ENCODE measurements at regions not wholly inside any gene's neighbourhood (a gene's known extent, or its start where the extent isn't known, plus 50 kb on each side); places are given as distances from the start of the nearest gene placed in this dataset.

DNA sequence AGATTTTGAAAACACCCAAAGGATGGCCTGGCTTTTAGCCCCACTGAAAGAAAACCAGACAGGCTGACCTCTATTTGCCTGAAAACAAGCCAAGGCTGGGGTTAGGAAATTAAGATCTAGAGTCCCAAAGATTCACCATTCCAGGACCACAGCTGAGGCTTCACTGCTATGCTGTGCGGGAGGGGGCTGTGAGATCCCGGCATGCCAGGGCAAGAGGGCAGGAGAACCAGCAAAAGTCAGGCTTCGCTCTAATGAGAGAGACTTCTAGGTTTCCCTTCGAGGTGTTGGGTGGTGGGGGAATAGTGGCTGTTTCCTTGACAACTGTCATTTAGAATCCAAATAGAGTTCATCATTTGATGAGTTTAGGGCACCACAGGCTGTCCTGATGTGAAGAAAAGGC is 152.9 kb upstream of the NFIB start:
- no peak for DNase-seq (ENCODE audit: low spot score)
- intact Hi-C loops (cut with micrococcal nuclease; ENCODE audit: unreplicated experiment) = loop anchor here (10.0 kb wide), 3 partner anchors 148 to 668 kb away; no protein-coding TSS in a partner anchor
- POLR2A ChIA-PET (ENCODE audit: low non-redundant PET) = no interaction called here
- no peaks in the 10 kb centered on the region for H3K27me3 ChIP-seq (replicated peaks; ENCODE audit: insufficient read depth, low read depth, low read length, poor library complexity)
- no peak overlapping the region for H3K4me3 ChIP-seq (ENCODE audit: low read depth, low read length, poor library complexity, severe bottlenecking)
- CTCF ChIA-PET = no interaction called here
- no peak overlapping the region for H3K27ac ChIP-seq (ENCODE audit: low read depth, low read length, poor library complexity, severe bottlenecking)
- no TSS peak for BruUV-seq (replicated peaks)
- H3K9me3 ChIP-seq (ENCODE audit: low read depth, low read length, poor library complexity, severe bottlenecking) = no peaks in the 10 kb centered on the region
- TF ChIP-seq CTCF (conservative IDR thresholded peaks at IDR 0.05; ENCODE audit: low read depth, low read length) (no peak), EZH2 (IDR thresholded peaks at IDR 0.05; ENCODE audit: borderline replicate concordance, low read depth, low read length, poor library complexity, severe bottlenecking) (no peak)
- no peaks in the 10 kb centered on the region for H3K36me3 ChIP-seq (ENCODE audit: insufficient read depth, low read length, poor library complexity, severe bottlenecking)
- H3K4me1 ChIP-seq (ENCODE audit: insufficient read depth, low read length, poor library complexity, severe bottlenecking) = peaks cover 6% of the 10 kb centered on the region

DNA sequence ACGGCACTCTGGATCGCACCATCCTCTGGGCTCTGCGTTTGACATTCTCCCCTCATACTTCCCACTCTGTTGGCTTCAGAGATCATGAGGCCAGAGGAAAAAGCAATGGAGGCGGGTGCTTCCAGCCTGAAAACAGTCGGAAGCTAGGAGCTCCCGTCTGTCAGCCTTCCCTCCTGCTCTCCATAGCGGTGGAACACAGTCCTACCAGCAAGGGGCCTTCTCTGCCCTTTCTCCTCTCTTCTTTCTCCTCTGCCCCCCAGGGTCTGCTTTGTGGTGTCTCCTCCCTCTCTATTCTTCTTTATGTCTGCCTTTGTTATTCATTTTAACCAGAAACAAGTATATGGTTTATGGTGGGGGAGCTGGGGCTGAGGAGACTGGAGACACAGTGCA is 152.5 kb upstream of the NFIB start:
- Histone ChIP-seq H3K36me3 (ENCODE audit: insufficient read depth, low read length, poor library complexity, severe bottlenecking) (no peaks in the 10 kb centered on the region), H3K27ac (ENCODE audit: low read depth, low read length, poor library complexity, severe bottlenecking) (no peak overlapping the region), H3K9me3 (ENCODE audit: low read depth, low read length, poor library complexity, severe bottlenecking) (no peaks in the 10 kb centered on the region), H3K27me3 (replicated peaks; ENCODE audit: insufficient read depth, low read depth, low read length, poor library complexity) (no peaks in the 10 kb centered on the region), H3K4me3 (ENCODE audit: low read depth, low read length, poor library complexity, severe bottlenecking) (no peak overlapping the region), H3K4me1 (ENCODE audit: insufficient read depth, low read length, poor library complexity, severe bottlenecking) (peaks cover 6% of the 10 kb centered on the region)
- ChIA-PET CTCF (no interaction called here), POLR2A (ENCODE audit: low non-redundant PET) (no interaction called here)
- TF ChIP-seq CTCF (conservative IDR thresholded peaks at IDR 0.05; ENCODE audit: low read depth, low read length) (no peak), EZH2 (IDR thresholded peaks at IDR 0.05; ENCODE audit: borderline replicate concordance, low read depth, low read length, poor library complexity, severe bottlenecking) (no peak)
- intact Hi-C loops (cut with micrococcal nuclease; ENCODE audit: unreplicated experiment) = loop anchor here (10.0 kb wide), 3 partner anchors 148 to 668 kb away; no protein-coding TSS in a partner anchor
- DNase-seq (ENCODE audit: low spot score) = no peak
- no TSS peak for BruUV-seq (replicated peaks)

GRCh38 chr9:14462950-14463349 is 149.0 kb upstream of the NFIB start:
- no peak for DNase-seq (ENCODE audit: low spot score)
- ChIA-PET POLR2A (ENCODE audit: low non-redundant PET) (no interaction called here), CTCF (no interaction called here)
- Histone ChIP-seq H3K27me3 (replicated peaks; ENCODE audit: insufficient read depth, low read depth, low read length, poor library complexity) (no peaks in the 10 kb centered on the region), H3K4me3 (ENCODE audit: low read depth, low read length, poor library complexity, severe bottlenecking) (no peak overlapping the region), H3K4me1 (ENCODE audit: insufficient read depth, low read length, poor library complexity, severe bottlenecking) (peaks cover 6% of the 10 kb centered on the region), H3K27ac (ENCODE audit: low read depth, low read length, poor library complexity, severe bottlenecking) (no peak overlapping the region), H3K9me3 (ENCODE audit: low read depth, low read length, poor library complexity, severe bottlenecking) (no peaks in the 10 kb centered on the region), H3K36me3 (ENCODE audit: insufficient read depth, low read length, poor library complexity, severe bottlenecking) (no peaks in the 10 kb centered on the region)
- no TSS peak for BruUV-seq (replicated peaks)
- intact Hi-C loops (cut with micrococcal nuclease; ENCODE audit: unreplicated experiment) = loop anchor here (10.0 kb wide), 3 partner anchors 152 to 672 kb away; no protein-coding TSS in a partner anchor
- TF ChIP-seq EZH2 (IDR thresholded peaks at IDR 0.05; ENCODE audit: borderline replicate concordance, low read depth, low read length, poor library complexity, severe bottlenecking) (no peak), CTCF (conservative IDR thresholded peaks at IDR 0.05; ENCODE audit: low read depth, low read length) (no peak)
